ENCODE measurements at regions not wholly inside any gene's neighbourhood (a gene's known extent, or its start where the extent isn't known, plus 50 kb on each side); places are given as distances from the start of the nearest gene placed in this dataset.

- Histone ChIP-seq H3K9ac (ENCODE audit: low read length) (no peak overlapping the region), H4K20me1 (ENCODE audit: insufficient read depth) (no peaks in the 10 kb centered on the region), H3K9me3 (ENCODE audit: control insufficient read depth in 1 of 2, insufficient read depth in 1 of 2, low read depth in 1 of 2, low read length in 2 of 2) (peaks cover 0 to 5% of the 10 kb centered on the region in 2 experiments; a peak in 2 of 4 replicates), H3K4me1 (ENCODE audit: control insufficient read depth in 1 of 2, insufficient read depth in 2 of 2, low read length in 2 of 2) (peaks cover 0 to 12% of the 10 kb centered on the region in 2 experiments; a peak in 2 of 4 replicates), H3K36me3 (ENCODE audit: control insufficient read depth in 1 of 2, insufficient read depth in 2 of 2, low read length in 2 of 2) (no peaks in the 10 kb centered on the region), H3K4me2 (ENCODE audit: low read length) (no peak overlapping the region), H3K79me2 (ENCODE audit: insufficient read depth, low read length) (no peaks in the 10 kb centered on the region), H3K4me3 (replicated peaks in 1 of 2; ENCODE audit: low read depth in 1 of 2, low read length in 2 of 2) (no peak overlapping the region), H2AFZ (ENCODE audit: low read depth, low read length, poor library complexity, severe bottlenecking) (no peak overlapping the region), H3K27ac (ENCODE audit: low read depth, low read length) (no peak overlapping the region), H3K9me2 (ENCODE audit: insufficient read depth) (no peaks in the 10 kb centered on the region), H3K27me3 (ENCODE audit: insufficient read depth, low read length) (no peaks in the 10 kb centered on the region)
- ChIA-PET POLR2A (no interaction called here), RAD21 (ENCODE audit: low non-redundant PET in 1 of 2, low total read pairs in 2 of 2, uncharacterized antibody in 2 of 2, unreplicated experiment in 2 of 2) (no interaction called here), CTCF (no interaction called here)
- no TSS peak for BruUV-seq (replicated peaks)
- TF ChIP-seq ELF1 (IDR thresholded peaks at IDR 0.05; ENCODE audit: borderline replicate concordance, low read depth) (no peak), MAX (IDR thresholded peaks at IDR 0.05) (no peak), JUND (IDR thresholded peaks at IDR 0.05) (no peak), TCF7L2 (IDR thresholded peaks at IDR 0.05; ENCODE audit: borderline replicate concordance, extremely low read depth, insufficient read depth, insufficient read length) (no peak), ZNF274 (IDR thresholded peaks at IDR 0.05; ENCODE audit: low read depth, low read length) (no peak), SP1 (IDR thresholded peaks at IDR 0.05; ENCODE audit: low read depth) (no peak), CTCF (IDR thresholded peaks at IDR 0.05 in 2 of 3, conservative IDR thresholded peaks at IDR 0.05 in 1 of 3; ENCODE audit: borderline replicate concordance in 1 of 3, insufficient read depth in 1 of 3, low read depth in 2 of 3, low read length in 2 of 3) (no peak), EGR1 (IDR thresholded peaks at IDR 0.05; ENCODE audit: low read depth) (no peak), FOSL1 (IDR thresholded peaks at IDR 0.05; ENCODE audit: low read depth) (no peak), YY1 (IDR thresholded peaks at IDR 0.05; ENCODE audit: extremely low read depth, insufficient replicate concordance, low read depth, low read length) (no peak), POLR2AphosphoS5 (IDR thresholded peaks at IDR 0.05; ENCODE audit: low read depth, low read length) (no peak), SIN3A (IDR thresholded peaks at IDR 0.05; ENCODE audit: low read depth) (no peak), ZBTB33 (IDR thresholded peaks at IDR 0.05; ENCODE audit: extremely low read depth, insufficient replicate concordance, low read length) (no peak), EZH2 (IDR thresholded peaks at IDR 0.05) (no peak), CBX3 (IDR thresholded peaks at IDR 0.05; ENCODE audit: low read depth) (no peak), CEBPB (IDR thresholded peaks at IDR 0.05; ENCODE audit: low read depth) (no peak), REST (IDR thresholded peaks at IDR 0.05; ENCODE audit: low read depth) (no peak)
- no peak for DNase-seq (ENCODE audit: low read depth, low spot score)
- no peak for ATAC-seq
- intact Hi-C loops (cut with micrococcal nuclease), result no loop called here
Measured at GRCh38 chr6:101303495-101303894, 90.0 kb upstream of the GRIK2 start.

Measured in HCT116 (cell line).